Erythroblast (primary cell): ENCODE measurements at regions not wholly inside any gene's neighbourhood (a gene's known extent, or its start where the extent isn't known, plus 50 kb on each side); places are given as distances from the start of the nearest gene placed in this dataset.

Experiments
- GATA1 ChIP-seq: IDR thresholded peaks from 2 replicates; pipeline ENCODE4 v1.6.1; 2011; ENCODE audit warnings: low read depth, mild to moderate bottlenecking, control low read depth, low read length, moderate library complexity
- POLR2A ChIP-seq: IDR thresholded peaks from 2 replicates; pipeline ENCODE4 v1.6.1; 2011; ENCODE audit warnings: mild to moderate bottlenecking, low read length

- TF ChIP-seq POLR2A = no peak
- no peak for TF ChIP-seq GATA1
These were observed 420.1 kb downstream of the PREX1 start for GRCh38 chr20:48407710-48408109.
